CD14-positive monocyte (primary cell): ENCODE measurements at regions not wholly inside any gene's neighbourhood (a gene's known extent, or its start where the extent isn't known, plus 50 kb on each side); places are given as distances from the start of the nearest gene placed in this dataset.

Source experiments
- DNase-seq, 3 donors: peaks; one replicate each; pipeline ENCODE4 v3.0.0-alpha.2; 2011 to 2022
- H2AFZ ChIP-seq: 2 replicates; pipeline ENCODE4 v1.6.0; 2012; ENCODE audit warnings: mild to moderate bottlenecking, low read depth, low read length, inconsistent platforms; ENCODE audit not compliant: insufficient read depth, poor library complexity, severe bottlenecking
- H3K27ac ChIP-seq, 2 donors: 1 replicate in 1 of 2; 2 replicates in 1 of 2; pipeline ENCODE4 v1.5.1; 2012 to 2013; ENCODE audit warnings: low read length in 2 of 2, control low read depth in 1 of 2, inconsistent platforms in 1 of 2, low read depth in 1 of 2, mild to moderate bottlenecking in 1 of 2
- H3K27me3 ChIP-seq, 2 donors: one replicate each; pipeline versions ENCODE4 v1.6.0 to v1.6.1; 2011 to 2013; ENCODE audit warnings: low read length in 2 of 2; ENCODE audit not compliant: control insufficient read depth in 2 of 2, insufficient read depth in 2 of 2
- H3K36me3 ChIP-seq, 2 donors: replicated peaks in 1 of 2; 1 replicate in 1 of 2; 2 replicates in 1 of 2; pipeline versions ENCODE4 v1.5.1 to v1.6.1; 2012 to 2013; ENCODE audit warnings: low read length in 2 of 2, control low read depth in 1 of 2, inconsistent platforms in 1 of 2, mild to moderate bottlenecking in 1 of 2; ENCODE audit not compliant: insufficient read depth in 2 of 2, control insufficient read depth in 1 of 2
- H3K4me1 ChIP-seq, 2 donors: 1 replicate in 1 of 2; 2 replicates in 1 of 2; pipeline versions ENCODE4 v1.5.1 to v1.6.1; 2012 to 2013; ENCODE audit warnings: low read length in 2 of 2, control low read depth in 1 of 2, inconsistent platforms in 1 of 2, mild to moderate bottlenecking in 1 of 2, moderate library complexity in 1 of 2; ENCODE audit not compliant: insufficient read depth in 2 of 2, control insufficient read depth in 1 of 2
- H3K4me2 ChIP-seq: replicated peaks from 2 replicates; pipeline ENCODE3; 2012; ENCODE audit warnings: low read length, moderate library complexity, mild to moderate bottlenecking; ENCODE audit not compliant: poor library complexity, severe bottlenecking; ENCODE audit errors: extremely low read depth
- H3K4me3 ChIP-seq, 3 experiments: fragments of 200-600 bp in 1 of 3; sonication (generic) in 1 of 3; replicated peaks in 1 of 3; 1 replicate in 2 of 3; 2 replicates in 1 of 3; pipeline ENCODE4 v1.5.1; 2011 to 2013; ENCODE audit warnings: low read length in 3 of 3, mild to moderate bottlenecking in 3 of 3, control low read depth in 2 of 3, low read depth in 2 of 3, inconsistent platforms in 1 of 3, moderate library complexity in 1 of 3
- H3K79me2 ChIP-seq: 2 replicates; pipeline ENCODE4 v1.6.0; 2012; ENCODE audit warnings: mild to moderate bottlenecking, control low read depth, inconsistent platforms, low read length, moderate library complexity; ENCODE audit not compliant: insufficient read depth
- H3K9ac ChIP-seq: 2 replicates; pipeline ENCODE4 v1.6.0; 2017; ENCODE audit warnings: low read length, mild to moderate bottlenecking; ENCODE audit not compliant: insufficient read depth, poor library complexity, severe bottlenecking
- H3K9me3 ChIP-seq, 2 donors: replicated peaks in 1 of 2; 1 replicate in 1 of 2; 2 replicates in 1 of 2; pipeline versions ENCODE4 v1.5.1 to v1.6.1; 2012 to 2013; ENCODE audit warnings: low read length in 2 of 2, control low read depth in 1 of 2; ENCODE audit not compliant: control insufficient read depth in 1 of 2, insufficient read depth in 1 of 2
- H4K20me1 ChIP-seq: 2 replicates; pipeline ENCODE4 v1.6.0; 2012; ENCODE audit warnings: mild to moderate bottlenecking, low read length, control low read depth, moderate library complexity; ENCODE audit not compliant: insufficient read depth
- H3K27ac Mint-ChIP-seq, 7 donors: one replicate each; pipeline ENCODE4 v1.8.0; 2020; ENCODE audit warnings: mild to moderate bottlenecking in 7 of 7, mixed read lengths in 7 of 7, moderate library complexity in 6 of 7, inconsistent platforms in 2 of 7
- H3K27me3 Mint-ChIP-seq, 3 donors: one replicate each; pipeline ENCODE4 v1.8.0; 2021 to 2022; ENCODE audit warnings: low read depth in 3 of 3, mild to moderate bottlenecking in 3 of 3, mixed read lengths in 3 of 3, moderate library complexity in 3 of 3, inconsistent platforms in 1 of 3
- H3K36me3 Mint-ChIP-seq, 2 donors: one replicate each; pipeline ENCODE4 v1.8.0; 2020; ENCODE audit warnings: mixed read lengths in 2 of 2, inconsistent platforms in 1 of 2, mild to moderate bottlenecking in 1 of 2
- H3K4me1 Mint-ChIP-seq: one replicate; pipeline ENCODE4 v1.8.0; 2020; ENCODE audit warnings: mild to moderate bottlenecking, mixed read lengths
- H3K4me3 Mint-ChIP-seq, 2 donors: one replicate each; pipeline ENCODE4 v1.8.0; 2020; ENCODE audit warnings: mild to moderate bottlenecking in 2 of 2, mixed read lengths in 2 of 2, moderate library complexity in 1 of 2
- H3K9me3 Mint-ChIP-seq, 7 donors: one replicate each; pipeline ENCODE4 v1.8.0; 2020 to 2022; ENCODE audit warnings: mixed read lengths in 7 of 7, mild to moderate bottlenecking in 6 of 7, moderate library complexity in 6 of 7, inconsistent platforms in 2 of 7
- WGBS: methylation state at CpG from one replicate; pipeline ENCODE4 v1.1.5; 2013; ENCODE audit warnings: missing lambda C conversion rate; ENCODE audit not compliant: insufficient coverage; 5-methylcytosine and 5-hydroxymethylcytosine counted together
- intact Hi-C, 2 donors: fragments of 100-400 bp; cut with micrococcal nuclease; formaldehyde crosslinking; loops; one replicate each; pipeline versions ENCODE4 v1.15.0 to v1.15.1; 2023
- TF ChIP-seq, protein P1 (sequence below): fragments of 200-600 bp; IDR thresholded peaks from one replicate; pipeline ENCODE4 v1.8.0; 2022; ENCODE audit warnings: antibody characterized with exemption, mild to moderate bottlenecking

DNA sequence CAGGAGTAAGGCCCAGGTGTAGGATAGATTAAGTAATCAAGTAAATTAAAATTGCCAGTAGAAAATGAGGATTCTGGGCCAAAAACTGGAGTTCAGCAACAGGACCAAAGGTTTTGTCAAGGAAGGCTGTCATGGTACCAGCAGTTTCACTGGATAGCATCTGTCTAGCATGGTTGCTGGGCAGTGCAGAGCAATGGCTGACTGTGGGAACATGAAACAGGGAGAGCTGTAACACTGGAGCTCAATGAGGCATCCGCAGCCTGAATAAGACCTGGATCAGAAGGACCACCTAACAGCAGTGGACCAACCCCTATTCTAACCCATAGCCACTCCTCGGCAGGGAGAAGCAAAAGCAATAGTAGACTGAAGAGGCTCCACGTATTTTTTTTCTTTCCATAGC, 132.4 kb downstream of the ATOH1 start:
- no peaks in the 10 kb centered on the region for H4K20me1 ChIP-seq
- no CpG with 5 or more reads among the region's 3 CpGs for WGBS
- no peak for DNase-seq
- no peaks in the 10 kb centered on the region for H3K36me3 ChIP-seq
- no peaks in the 10 kb centered on the region for H3K79me2 ChIP-seq
- TF ChIP-seq, protein P1, sequence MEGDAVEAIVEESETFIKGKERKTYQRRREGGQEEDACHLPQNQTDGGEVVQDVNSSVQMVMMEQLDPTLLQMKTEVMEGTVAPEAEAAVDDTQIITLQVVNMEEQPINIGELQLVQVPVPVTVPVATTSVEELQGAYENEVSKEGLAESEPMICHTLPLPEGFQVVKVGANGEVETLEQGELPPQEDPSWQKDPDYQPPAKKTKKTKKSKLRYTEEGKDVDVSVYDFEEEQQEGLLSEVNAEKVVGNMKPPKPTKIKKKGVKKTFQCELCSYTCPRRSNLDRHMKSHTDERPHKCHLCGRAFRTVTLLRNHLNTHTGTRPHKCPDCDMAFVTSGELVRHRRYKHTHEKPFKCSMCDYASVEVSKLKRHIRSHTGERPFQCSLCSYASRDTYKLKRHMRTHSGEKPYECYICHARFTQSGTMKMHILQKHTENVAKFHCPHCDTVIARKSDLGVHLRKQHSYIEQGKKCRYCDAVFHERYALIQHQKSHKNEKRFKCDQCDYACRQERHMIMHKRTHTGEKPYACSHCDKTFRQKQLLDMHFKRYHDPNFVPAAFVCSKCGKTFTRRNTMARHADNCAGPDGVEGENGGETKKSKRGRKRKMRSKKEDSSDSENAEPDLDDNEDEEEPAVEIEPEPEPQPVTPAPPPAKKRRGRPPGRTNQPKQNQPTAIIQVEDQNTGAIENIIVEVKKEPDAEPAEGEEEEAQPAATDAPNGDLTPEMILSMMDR = no peak
- H2AFZ ChIP-seq = no peak overlapping the region
- no peak overlapping the region for H3K4me3 ChIP-seq
- no peaks in the 10 kb centered on the region for H3K36me3 Mint-ChIP-seq
- no peak overlapping the region for H3K9ac ChIP-seq
- H3K9me3 Mint-ChIP-seq = peaks cover 0 to 3% (median 0%) of the 10 kb centered on the region in 7 donors
- intact Hi-C loops = no loop called here
- H3K27me3 Mint-ChIP-seq = no peaks in the 10 kb centered on the region
- H3K27ac ChIP-seq = no peak overlapping the region
- no peak overlapping the region for H3K4me2 ChIP-seq
- H3K4me1 Mint-ChIP-seq = no peaks in the 10 kb centered on the region
- no peaks in the 10 kb centered on the region for H3K27me3 ChIP-seq
- peaks cover 0 to 3% of the 10 kb centered on the region in 2 donors for H3K9me3 ChIP-seq
- no peak overlapping the region for H3K27ac Mint-ChIP-seq
- no peaks in the 10 kb centered on the region for H3K4me1 ChIP-seq
- H3K4me3 Mint-ChIP-seq = no peak overlapping the region

DNA sequence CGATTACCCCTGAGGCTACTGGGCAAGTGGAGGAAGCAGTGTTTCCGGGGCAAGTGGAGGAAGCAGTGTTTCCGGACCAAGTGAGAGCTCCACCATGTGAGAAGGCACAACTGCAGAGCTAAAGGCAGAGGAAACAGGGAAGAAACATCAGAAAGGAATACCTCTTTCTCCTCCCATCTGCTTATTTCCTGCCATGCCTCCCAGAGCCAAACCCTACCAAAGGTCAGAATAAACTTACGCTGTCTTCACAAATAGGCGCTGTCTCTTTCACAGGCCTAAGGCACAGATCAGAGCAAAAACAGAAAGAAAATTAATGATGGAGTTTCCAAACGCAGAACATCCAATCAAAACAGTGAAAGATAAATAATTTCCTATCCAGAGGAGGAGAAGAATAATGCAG, 153.0 kb downstream of the ATOH1 start:
- Histone ChIP-seq H3K9me3 (peaks cover 0 to 9% of the 10 kb centered on the region in 2 donors), H4K20me1 (no peaks in the 10 kb centered on the region), H3K4me3 (no peak overlapping the region), H2AFZ (no peak overlapping the region), H3K4me2 (no peak overlapping the region), H3K9ac (no peak overlapping the region), H3K79me2 (no peaks in the 10 kb centered on the region), H3K27me3 (no peaks in the 10 kb centered on the region), H3K36me3 (no peaks in the 10 kb centered on the region), H3K27ac (no peak overlapping the region), H3K4me1 (no peaks in the 10 kb centered on the region)
- TF ChIP-seq, protein P1 = no peak
- WGBS = 71% methylated on average over 4 of the region's 6 CpGs
- Mint-ChIP-seq H3K4me3 (no peak overlapping the region), H3K4me1 (no peaks in the 10 kb centered on the region), H3K27me3 (peaks cover 0 to 2% (median 0%) of the 10 kb centered on the region in 3 donors), H3K9me3 (peaks cover 3 to 18% (median 8%) of the 10 kb centered on the region in 7 donors), H3K27ac (no peak overlapping the region), H3K36me3 (no peaks in the 10 kb centered on the region)
- no peak for DNase-seq
- intact Hi-C loops = no loop called here
